ENCODE measurements at regions not wholly inside any gene's neighbourhood (a gene's known extent, or its start where the extent isn't known, plus 50 kb on each side); places are given as distances from the start of the nearest gene placed in this dataset.
"Not testable (repeated sequence)": the region's sequence is repeated elsewhere in the genome, so short reads cannot be mapped to it uniquely, and the experiment has no call there.

DNA sequence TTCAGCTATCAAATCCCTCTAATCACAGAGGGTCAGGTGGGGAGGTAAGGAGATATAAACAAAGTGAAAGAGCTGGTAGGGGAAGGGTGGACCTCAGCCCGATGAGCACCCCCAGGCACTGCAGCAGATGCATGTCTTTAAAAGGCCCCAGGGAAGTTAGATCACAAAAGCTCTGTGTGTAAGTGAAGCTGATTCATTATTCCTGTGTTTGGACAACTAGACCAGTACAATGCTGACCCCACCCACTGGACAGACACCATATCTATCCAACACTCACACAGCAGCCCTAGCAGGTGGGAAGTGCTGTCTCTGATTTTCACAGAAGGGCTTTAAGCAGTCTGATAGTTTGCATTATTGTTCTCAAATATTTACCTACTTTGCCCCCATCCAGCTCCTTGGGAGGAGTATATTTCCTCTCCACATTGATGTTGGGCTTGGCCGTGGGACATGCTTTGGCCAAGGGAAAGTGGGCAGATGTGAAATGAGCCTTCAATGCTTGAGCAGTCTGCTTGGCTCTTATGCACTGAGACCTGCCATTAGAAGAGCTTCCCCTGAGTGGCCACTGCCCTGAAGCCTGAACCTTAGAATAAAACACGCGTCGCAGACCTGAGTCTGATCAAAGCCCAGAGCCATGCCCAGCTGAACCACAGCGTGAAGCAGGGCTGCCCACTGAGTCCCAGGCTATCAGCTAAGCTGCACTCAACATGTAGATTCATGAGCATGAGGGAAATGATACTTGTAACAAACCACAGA, 111.4 kb downstream of the COPS8 start:
- DNase-seq: no peak

DNA sequence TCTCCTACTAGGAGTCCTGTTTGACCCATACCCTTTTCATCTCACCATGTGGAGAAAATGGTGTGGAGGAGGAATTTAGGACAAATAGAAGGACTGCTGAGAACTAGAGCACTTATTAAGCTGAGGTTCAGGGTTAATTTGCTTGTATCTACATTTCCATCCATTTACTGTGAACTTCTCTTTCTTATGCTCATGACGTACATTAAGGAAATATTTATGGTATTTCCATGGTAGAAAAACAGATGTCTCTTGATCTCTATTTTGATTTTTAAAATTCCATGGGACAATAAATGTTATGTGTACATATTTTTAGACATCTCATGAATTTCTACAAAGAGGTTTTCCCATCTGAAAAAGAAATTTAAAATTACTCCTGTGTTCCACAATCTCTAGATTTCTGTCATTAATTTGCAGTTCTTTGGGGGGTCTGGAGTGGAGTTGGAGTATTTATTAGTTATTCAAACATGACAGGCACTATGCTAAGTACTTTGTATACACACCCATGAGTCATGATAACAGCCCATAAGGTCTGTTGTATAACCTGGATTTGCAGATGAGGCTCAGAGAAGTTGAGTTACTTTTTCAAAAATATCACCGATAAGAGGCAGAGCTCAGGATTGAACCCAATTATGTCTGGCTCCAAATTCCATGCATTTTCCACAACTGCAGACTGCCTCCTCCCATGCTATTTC, 112.6 kb downstream of the COPS8 start:
- no peak for DNase-seq

DNA sequence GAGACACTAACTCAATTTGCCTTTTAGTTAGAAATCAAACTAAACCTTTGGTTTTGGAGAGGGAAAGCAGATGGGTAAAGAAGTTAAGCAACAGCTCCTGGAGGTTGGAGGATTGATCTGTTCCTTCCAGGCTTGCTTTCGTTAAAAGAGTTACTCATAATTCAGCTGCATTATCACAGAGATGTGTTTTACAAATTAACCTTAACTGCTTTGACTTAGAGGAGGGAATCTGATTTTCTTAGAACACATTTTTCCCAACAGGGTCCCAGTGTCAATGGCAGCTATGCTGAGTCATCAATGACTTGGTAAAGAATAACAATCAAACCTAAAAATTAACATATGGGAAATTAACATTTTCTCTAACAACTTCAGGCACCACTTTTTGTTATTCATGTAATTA, 113.4 kb downstream of the COPS8 start:
- DNase-seq: no peak

DNA sequence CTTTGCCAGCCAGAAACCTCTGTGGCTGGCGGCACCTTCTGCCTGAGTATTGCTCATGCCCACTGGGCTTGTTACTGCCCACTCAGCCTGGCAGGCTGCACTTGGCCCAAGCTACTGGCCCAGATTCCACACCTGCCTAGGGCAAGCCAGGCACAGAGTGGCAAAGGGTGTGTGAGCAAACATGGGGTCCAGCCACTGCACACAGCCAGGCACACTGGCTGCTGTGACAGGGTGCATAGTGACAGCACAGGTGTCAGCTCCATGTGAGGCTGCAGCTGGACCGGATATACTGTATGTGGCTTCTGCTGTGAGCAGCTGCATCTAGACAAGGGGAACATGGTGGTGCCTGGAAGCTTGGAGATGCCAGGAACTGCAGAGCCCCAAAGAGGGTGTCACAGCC, 113.9 kb downstream of the COPS8 start:
- DNase-seq: no peak

DNA sequence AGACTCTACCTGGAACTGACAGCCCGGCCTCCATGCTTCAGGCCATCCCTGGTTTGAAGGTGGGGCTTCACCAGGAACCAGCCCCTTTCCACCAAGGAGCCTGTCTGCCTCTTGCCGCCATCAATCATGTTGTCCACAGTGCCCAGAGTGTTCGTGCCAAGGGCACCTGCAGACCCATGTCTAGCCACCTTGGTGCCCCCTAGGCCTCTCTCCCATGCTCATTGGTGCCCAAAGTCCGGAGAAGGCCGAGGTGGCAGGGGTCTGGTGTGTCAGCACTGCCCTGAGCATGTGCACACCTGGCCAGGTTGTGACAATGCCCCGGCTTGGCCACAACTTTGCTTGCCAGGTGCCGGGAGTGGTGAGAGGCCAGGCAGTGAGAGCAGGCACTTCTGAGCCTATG, 114.8 kb downstream of the COPS8 start:
- DNase-seq: no peak

DNA sequence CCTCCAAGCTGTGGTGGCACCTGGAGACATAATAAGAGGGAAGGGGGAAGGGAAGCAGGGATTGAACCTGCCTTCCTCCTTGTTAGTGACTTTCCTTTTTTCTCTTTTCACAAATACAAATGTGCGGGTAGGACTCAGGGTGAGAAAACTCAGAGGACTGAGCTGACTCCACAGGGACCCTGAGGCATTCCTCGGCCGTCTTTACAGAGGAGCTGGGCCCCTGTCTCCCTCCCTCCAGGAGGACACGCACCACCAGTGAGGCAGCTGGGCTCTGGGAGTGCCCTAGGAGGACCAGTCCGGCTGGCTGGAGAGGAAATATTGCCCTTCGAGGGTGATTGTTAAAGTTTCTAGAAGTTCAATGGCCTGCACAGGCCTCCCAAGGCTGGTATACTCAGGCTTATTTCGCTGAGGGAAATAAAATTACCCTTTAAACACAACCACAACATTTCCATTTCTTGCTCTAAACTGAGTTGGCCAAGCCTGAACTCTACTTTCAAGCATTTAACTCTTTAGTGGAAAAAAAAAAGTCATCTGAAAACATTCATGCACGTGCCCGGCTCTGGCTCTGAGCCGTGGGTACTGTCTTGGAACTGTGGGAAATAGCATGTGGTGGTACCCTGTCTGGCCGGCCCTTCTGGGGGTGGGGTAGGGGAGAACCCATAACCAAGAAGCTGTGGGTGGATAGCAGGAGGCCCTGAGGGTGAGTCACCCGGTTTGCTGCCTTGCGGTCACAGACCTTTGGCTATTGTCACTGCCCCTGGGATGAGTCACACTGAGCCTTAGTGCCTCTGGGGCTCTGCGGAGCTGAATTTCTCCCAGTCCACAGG, 116.0 kb downstream of the COPS8 start:
- DNase-seq: no peak

DNA sequence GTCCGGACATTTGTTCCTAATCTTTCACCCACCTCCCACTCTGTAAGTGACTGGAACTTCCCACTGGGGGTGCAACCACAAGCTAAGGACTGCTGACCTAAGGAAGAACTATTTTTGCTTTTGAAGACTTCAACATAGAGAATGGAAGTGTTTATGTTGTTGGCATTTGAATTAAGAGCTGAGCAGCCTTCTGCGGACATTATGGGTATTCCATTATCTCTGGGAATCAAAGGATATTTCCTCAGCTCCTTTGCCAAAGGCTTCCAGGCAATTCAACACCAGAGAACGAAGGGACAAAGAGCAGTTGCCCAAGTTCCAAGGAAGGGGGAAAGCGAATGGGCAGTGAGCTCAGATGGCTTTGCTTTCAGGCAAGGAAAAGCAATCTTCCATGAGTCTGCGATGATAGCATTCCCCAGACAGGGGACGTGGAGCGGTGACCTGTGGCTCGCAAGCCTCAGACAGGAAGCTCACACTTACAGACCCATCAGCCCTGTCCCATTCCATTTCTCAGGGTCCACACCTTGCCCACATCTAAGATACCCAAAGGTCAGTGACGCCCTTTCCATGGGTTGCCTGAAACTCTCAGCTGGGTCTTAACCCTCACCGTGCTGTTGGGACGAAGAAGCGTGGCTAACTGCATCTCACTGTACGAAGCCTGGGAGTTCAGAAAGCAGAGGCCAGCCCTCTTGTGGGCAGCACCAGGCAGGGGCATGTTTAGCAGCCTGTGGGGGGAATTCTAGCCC, 116.8 kb downstream of the COPS8 start:
- no peak for DNase-seq

DNA sequence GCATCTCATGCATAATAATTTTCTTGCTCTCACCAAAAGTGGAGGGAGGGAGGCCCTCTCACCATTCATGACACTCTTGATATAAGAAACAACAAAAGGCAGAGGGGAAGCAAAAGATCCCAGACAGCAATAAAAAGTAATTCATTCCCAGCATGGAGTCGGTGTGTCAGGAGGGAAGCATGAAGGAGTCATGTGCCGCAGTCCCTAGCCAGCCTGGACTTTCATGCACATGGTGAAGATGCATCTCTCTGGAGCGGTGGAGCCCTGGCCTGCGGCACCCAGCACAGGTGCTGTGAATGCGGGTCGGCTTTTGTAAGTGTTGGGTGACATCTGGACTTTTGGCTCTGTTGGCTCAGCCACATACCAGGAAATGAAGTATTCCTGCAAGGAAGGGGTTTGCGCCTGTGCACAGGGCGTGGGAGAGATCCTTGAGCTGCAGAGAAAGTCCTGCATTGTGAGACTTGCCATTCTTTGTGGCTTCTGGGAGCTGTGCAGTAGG, 119.4 kb downstream of the COPS8 start:
- DNase-seq: no peak

DNA sequence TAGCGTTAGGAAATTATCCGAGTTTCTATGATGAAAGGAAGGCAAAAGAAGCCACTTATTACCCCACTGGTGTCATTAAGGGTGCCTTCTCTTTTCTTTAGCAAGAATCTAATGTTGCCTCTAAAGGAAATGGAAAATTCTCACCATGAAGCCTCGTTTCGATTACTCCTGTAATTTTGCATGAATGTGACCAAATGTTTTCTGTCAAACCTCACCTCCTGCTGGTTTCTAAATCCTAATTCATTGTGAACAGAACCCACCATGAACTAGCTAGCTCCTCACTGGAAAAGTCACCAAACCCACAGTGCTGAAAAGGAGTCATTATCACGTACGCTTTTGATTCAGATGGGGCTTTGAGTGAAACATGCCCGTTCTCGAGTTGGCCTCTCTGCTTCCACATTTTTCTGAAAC, 119.9 kb downstream of the COPS8 start:
- no peak for DNase-seq

DNA sequence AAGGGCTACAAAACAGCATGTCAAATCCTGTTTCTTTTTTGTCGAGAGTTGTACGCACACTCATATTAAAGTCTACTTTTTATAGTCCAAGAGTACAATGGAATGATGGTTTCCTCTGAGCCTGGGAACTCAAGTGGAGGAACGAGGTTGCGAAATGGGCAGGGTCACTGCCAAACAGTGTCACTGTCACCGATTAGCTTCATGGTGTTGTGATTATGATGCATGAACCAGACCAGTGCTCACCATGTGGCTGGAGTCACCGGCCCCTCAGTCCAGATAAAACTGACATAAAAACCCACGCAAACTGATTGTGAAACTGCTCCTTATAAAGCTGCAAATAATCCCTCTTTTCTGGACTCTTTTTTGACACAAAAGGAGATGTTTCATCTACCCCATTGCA, 122.0 kb downstream of the COPS8 start:
- no peak for DNase-seq

DNA sequence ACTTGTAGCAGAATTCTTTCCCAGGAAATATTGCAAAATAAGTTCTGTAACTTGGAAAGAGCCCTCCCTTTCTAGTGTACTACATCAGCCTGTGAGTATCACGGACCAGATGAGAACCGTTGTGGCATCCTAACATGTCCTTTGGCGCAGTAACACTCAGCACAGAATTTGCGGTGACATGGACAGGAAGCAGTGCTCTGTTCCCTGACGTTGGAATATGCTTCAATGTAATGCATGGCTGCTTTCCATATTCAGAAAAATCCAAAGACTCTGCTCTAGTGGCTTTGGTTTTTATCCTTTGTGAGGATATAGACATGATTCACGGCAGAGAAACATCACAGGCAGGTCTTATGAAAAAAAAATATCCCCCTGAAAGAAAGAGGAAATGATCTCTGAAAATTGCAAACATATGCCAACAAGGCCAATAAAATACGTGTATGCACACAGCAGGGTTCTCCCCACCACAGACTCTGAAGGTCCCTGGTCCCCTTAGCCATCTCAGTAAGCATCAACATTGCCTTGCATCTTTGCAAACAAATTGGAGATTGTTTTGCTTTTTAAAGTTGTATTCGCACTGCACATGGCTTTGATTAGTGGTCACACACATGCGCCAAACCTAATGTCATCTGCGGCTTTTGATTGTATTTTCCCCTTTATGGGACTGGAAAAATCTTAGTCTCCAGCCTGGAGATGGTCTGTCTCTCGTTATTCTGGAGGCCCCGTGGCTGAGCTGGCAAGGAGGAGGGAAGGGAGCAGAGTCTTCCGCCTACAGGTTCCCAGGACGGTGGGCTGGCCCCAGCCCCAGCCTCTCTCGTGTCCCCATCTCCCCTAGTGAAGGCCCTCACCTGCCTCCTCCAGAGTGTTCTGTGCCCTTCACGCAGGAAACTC, 122.9 kb downstream of the COPS8 start:
- DNase-seq: no peak

DNA sequence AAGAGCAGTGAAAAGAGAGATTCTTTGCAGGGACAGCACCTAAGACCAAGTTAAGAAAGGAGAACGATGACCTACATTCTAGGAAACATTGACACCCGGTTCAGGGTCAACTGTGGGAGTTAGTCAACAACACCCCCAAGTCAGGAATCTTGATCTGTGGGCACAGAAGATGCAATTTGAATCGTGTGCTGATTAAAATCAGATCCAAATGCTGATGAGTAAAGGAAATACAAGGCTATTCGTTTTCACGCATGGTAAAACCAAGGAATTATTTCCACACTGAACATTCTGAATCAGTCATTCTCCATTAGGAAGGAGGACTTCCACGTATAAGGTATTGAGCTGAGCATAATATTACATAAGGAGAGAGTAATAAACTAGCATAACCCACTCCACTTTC, 124.2 kb downstream of the COPS8 start:
- no peak for DNase-seq

DNA sequence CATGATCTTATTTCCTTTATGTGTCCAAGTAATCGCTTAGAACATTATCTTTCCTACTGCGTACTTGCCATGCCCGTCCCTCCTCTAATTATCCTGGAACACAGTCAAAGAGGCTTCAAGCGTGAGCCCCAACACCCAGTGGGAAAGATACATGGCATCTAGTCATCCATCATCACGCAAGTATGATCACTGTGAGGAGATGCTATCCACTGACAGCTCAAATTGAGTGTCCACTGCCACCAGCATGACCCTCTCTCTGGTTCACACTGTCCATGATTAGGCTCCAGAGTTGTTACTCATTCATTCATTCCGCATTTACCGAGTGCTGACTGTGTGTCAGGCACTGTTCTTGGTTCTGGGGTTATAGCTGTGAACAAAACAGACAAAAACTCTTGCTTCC, 124.6 kb downstream of the COPS8 start:
- no peak for DNase-seq

DNA sequence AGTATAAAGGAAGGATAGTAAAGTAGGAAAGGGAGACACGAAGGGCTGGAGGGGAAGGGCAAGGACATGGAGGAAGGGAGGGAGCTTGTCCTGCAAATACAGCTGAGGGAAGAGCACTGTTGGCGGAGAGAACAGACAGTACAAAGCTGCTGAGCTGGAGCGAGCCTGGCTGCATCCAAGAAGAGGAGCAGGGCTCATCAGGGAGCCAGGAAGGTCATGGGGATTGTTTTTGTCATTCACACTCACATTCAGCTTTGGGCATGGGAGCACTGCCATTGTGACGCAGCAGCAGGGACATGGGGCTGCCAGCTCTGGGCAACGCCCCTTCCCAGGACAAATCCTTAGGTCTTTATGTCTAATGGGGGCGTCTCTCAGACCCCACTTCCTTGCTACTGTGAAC, 125.1 kb downstream of the COPS8 start:
- DNase-seq: no peak

DNA sequence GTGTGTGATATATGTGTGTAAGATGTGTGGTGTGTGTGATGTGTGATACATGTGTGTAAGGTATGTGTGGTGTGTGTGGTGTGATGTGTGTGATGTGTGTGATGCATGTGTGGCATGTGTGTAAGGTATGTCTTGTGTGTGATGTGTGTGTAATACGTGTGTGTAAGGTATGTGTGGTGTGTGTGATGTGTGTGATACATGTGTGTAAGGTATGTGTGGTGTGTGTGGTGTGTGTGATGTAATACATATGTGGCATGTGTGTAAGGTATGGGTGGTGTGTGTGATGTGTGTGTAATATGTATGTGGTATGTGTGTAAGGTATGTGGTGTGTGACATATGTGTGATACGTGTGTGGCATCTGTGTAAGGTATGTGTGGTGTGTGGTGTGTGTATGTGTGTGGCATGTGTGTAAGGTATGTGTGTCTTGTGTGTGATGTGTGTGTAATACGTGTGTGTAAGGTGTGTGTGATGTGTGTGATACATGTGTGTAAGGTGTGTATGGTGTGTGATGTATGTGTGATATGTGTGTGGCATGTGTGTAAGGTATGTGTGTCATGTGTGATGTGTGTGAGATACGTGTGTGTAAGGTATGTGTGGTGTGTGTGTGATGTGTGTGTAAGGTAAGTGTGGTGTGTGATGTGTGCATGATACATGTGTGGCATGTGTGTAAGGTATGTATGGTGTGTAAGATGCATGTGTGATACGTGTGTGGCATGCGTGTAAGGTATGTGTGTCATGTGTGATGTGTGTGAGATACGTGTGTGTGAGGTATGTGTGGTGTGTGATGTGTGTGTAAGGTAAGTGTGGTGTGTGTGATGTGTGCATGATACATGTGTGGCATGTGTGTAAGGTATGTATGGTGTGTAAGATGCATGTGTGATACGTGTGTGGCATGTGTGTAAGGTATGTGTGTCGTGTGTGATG, 126.9 kb downstream of the COPS8 start:
- not testable (repeated sequence) for DNase-seq

DNA sequence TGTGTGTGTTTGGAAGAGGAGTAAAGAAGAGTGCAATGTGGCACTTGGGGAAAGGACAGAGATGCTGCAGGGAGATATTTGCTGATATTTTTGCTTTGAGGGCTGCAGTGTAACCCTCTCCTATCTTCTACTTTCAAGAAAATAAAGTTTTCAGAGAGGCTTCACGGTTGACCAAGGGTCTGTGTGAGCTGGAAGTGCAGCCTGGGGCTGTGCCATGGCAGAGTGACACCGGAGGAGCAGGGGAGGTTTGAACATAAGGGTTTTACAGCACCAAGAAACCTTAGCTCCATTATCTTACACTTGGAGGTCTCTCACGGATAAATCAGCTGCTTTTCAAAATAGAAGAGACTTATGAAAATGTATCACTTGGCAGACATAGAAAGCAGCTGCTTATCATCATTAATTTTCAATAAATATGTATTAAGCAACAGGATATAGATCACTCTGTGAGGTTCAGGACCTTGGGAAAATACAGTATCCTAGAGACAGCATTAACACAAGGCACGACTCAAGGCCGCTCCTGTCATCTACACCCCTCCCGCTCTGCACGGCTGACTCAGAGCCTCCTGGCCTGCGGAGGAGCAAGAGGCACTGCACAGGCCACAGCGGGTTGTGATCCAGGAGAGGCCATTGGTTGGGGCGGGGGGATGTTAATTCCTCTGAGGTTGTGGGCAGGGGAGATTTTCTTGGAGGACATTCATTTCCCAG, 127.8 kb downstream of the COPS8 start:
- no peak for DNase-seq

DNA sequence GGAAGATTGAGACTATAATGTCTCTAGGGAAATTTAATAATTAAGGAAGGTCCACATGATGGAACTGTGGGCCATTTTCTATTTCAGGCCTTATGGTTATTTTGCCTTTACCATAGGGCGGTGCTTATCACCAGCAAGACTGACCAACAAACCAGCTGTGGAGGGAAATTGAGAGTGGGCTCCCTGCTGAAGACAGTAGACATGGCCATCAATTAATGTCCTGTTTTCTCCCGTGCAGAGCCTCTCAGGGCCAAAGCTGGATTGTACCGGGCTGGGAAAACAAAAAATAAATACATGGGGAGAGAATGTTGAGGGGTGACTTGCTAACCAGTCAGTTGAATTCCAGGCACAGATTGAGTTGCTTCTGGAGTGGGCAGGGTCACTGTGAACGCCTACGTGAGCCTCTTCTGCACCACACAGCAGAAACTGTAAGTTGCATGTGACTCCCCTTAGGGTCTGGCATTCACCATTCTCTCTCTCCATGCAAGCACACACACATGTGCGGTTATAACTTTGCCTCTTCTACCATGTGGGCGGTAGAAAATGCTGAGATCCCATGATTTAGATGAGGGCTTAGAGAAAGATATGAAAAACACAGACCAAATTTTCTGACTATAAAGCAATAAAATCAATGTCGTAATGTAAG, 128.5 kb downstream of the COPS8 start:
- no peak for DNase-seq

DNA sequence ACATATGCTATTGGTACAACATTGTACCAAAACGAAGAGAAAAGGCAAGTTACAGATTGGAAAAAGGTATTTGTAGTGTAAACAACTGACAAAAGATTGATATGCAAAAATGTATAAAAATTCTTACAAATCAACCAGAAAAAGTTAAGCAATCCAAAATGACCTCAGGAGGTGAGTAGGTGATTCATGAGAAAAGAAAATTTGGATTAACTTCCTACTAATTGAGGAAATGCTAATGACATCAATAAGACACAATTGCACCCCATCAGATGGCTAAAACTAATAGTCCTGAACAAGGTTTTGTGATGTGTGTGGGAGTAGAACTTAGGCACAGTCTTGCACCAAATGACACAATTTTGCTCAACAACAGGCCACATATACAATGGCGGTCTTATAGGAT, 129.3 kb downstream of the COPS8 start:
- DNase-seq: no peak

DNA sequence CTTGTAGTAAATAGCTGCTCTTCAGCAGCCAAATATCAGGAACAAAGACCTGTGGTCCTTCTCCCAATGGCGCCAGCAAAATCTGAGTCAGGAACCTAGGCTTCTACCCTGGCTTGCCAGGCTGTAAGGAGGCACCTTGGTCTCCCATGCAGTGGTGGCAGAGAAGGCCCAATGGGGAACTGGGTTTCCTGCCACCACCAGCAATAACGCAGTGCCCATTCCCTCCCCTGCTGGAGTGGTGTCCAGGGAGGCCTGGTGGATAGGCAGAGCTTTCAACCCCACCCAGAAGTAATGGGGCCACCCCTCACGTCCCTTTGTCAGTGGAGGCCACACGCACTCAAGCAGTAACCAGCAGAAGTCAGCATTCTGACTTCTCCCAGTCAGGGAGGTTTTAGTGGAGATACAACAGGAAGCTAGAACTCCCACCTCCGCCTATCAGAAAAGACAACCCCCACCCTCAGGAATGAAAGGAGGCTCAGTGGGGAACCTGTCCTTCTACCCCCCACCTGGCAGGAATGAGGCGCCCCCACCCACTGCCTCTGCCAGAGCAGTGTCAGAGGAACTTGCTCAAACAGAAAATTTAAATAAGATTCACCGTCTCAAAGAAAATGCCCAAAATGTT, 132.4 kb downstream of the COPS8 start:
- no peak for DNase-seq
